Effector CD4-positive, alpha-beta T cell (primary cell): ENCODE measurements at regions not wholly inside any gene's neighbourhood (a gene's known extent, or its start where the extent isn't known, plus 50 kb on each side); places are given as distances from the start of the nearest gene placed in this dataset.

ENCODE experiments used
- DNase-seq: peaks from one replicate; pipeline ENCODE4 v3.0.0-alpha.2; 2020

DNA sequence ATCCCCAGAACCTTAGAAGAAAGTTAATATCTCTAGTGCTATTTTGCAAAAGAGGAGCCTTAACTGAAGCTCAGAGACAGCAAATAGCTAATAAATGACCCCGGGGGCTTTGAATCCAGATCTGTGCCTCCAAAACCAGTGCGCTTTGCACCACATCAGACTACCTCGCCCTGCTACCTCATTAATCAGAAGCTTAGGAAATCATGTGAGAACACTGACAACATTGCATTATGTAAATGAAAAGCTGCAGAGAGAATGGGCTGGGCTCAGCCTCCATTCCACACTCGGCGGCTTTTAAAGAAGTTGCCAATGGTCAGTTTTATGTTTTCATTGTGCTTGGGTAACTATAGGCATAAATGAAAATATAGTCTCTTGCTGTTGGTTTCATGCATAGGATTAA lies 54.0 kb upstream of the STMND1 start:
- DNase-seq, result no peak

DNA sequence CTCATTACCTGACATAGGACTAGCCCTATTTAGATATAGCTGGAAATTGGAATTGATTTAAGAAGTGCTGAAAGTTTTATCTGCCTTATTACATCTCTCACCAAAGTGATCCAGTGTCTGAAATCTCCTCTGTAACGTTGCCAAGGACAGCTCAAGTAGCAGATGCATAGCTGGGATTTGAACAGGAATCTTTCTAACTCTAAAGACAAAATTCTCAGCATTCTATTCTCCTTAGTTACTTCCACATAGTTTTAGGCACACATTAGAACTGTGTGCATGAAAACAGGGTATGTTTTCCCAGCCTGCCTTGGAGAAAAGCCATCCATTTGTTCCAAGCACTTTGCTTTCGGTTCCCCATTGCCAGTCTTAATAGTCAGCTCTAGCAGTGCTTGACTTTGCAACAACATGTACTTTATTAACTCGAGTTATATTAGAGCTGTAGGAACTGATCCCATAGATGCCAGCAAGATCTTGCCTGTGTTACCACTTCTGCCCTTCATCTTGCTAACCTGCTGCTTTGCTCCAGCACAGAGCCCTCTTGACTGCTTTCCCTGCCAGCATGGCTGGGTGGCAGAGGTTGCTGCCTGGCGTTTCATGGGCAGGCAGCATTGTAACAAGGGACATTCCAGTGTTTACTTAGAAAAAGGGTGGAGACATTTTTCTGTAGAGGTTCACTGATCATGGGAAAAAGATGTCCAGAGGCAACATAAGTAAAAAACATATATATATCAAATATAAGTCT lies 56.1 kb upstream of the STMND1 start:
- DNase-seq, result no peak

DNA sequence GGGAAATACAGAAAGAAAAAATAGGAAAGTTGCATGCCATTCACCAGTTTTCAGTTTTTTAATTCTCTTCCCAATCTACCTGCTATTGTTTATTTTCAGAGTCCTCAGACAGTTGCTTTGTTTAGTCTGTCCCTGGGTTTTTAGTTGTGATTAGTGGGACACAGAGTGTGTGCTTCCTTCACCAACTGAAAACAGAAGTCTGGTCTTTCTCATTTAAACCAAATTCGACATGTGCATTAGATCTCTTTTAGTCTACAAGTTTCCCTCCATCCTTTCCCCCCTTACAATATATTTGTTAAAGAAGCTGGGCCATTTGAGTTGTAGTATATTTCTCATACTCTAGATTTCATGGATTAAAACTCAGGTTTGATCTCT lies 58.7 kb upstream of the STMND1 start:
- DNase-seq, result no peak

DNA sequence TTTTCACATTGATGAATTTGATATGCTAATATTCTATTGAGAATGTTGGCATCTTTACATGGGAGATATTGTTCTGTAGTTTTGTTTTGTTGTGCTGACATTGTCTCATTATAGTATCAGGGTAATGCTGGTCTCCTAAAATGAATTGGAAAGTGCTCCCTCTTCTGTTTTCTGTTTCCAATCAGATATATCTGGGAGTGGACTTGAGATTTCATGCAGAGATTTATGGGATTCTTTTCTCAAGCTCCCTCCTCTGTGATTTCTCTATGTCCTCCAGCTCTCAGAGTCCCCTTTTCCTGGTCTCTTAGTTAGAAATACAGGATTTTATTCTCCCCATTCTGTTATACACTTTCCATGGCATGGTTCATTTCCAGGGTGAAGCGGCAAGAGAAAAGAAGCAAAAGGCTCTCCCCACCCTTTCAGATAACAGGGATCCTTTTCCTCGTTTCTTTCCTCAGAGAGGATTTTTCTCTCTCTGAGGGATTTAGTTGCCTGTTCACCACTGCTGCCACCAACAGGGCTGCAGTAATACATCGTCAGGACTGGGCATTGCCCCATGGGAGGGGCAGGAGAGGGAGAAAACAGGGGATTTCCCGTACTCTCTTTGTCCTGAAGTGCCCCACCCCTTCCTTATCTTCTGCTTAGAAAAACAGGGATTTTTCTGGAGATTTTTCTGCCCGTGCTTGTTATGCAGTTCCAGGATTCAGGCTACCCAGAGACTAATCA lies 59.3 kb upstream of the STMND1 start:
- DNase-seq, result no peak

DNA sequence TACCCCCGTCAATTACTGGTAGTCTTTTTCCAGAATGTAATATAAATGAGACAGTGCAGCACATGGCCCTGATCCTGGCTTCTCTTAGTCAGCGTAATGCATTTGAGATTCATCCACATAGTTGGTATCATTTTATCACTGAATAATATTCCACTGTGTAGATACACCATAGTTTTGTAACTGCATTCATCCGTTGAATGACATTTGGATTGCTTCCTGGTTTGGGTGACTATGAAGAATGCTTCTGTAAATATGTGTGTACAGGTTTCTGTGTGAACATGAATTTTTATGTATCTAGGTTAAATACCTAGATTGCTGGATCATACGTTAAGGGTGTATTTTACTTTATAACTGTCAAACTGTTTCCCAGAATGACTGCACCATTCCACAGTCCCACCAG lies 62.6 kb upstream of the STMND1 start:
- DNase-seq, result no peak

DNA sequence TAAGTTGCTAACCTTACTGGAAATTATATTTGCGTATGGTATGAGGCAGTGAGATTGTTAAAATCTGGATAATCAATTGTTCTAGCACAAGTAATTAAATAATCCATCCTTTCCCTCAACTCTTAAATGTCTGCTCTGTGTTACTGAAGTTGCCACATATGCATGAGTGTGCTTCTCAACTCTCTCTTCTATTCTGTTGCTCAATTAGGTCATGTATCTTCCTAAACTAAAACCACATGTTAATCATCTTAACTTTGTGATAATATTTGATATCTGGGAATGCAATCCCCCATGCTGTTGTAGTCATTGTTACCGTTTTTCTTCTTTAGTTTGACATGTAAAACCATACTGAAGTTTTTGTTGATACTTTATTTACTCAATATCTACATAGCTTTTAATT lies 63.5 kb upstream of the STMND1 start:
- DNase-seq, result no peak

DNA sequence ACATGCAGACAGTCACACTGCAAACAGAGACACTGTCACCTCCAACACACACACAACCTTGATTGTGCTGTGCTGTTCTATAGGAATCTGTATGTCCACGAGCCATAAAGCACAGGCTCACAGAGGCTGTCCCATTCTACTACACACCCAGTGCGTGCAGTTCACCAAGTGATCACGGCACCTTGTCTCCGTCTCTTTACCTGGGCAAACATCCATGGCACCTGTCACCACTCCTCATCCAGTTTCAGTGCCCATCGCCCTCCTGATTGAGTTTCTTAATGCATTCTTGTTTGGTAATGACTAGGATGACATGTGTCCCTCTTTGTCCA lies 65.8 kb upstream of the STMND1 start:
- DNase-seq, result no peak

DNA sequence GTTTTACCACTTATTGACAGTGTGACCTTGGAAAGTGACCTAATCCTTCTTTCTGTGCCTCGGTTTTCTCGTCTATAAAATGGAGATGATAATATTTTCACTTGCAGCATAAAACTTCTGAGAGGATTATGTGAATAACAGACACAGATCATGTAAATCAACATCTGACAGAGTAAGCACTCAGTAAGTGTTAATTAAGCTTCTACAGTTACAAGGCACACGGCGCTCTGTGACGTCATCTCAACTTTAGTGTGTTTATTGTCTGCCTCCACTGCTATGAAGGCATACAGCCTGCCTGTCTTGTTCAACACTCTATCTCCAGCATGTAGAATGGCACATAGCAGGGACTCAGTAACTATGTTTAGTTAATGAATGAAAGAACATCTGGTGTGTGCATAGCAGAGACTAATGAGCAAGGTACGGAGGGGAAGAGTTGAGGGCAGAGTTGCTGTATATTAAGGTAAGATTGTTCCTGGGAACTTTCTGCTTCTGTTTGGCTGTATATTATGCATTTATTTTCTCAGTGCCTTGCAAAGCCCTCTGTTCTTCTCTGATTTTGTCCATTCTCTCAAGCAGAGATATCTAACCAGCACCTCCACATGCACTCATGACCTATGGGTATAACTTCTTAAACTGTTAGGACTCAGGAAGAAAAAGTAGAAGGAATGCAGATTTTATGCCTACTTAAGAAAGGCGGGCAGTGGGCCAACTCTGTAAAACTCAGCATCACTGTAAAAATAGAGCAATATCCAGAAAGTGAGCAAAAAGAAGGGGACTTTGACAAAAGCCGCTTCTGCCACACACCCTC lies 66.4 kb upstream of the STMND1 start:
- DNase-seq, result no peak

DNA sequence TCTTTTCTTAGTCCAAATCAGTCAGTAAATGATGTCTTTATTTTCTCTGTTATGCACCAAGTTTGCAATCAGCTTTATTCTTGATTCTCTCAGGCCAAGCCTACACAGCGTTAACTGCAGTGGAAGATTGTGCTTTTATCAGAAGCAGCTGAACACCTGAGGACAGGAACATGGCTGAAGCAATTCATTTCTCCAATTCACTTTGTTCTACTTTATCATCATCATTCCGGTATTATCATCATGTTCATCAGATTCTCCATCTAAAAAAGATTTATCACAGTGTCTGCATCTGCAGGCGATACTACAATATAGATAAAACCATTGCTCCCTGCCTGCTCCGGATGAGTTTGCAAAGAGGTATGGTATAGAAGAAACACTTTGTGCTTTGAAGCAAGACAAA lies 68.1 kb upstream of the STMND1 start:
- no peak for DNase-seq

DNA sequence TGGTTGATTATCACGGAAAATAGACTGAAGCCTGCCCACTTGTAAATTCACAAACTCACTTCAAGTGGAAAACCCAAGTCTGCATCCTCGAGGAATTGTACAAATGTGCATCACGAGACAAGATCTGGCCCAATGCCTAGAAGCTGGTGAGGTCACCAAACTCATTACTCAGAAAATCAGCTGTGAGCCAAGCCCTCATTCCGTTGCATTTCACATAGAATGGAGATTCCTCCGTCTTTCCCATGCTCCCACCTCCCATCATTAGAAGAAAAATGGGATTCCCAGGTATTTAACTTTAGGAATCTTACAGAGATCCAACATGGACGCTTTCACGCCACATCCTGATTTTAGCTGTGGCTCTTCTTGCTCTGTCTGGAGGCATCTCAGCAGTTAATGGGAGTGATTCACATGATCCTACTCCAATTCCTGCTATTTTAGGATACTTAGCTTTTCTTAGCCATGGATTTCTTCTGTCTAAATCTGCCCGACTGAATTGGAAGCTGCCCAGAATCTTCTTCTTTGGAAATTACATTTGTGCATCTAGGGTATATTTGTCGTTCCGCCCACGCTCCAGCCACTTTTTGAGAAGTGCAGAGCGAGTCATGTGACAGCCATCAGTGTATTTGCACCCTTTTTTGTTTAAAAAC lies 68.7 kb upstream of the STMND1 start:
- no peak for DNase-seq

DNA sequence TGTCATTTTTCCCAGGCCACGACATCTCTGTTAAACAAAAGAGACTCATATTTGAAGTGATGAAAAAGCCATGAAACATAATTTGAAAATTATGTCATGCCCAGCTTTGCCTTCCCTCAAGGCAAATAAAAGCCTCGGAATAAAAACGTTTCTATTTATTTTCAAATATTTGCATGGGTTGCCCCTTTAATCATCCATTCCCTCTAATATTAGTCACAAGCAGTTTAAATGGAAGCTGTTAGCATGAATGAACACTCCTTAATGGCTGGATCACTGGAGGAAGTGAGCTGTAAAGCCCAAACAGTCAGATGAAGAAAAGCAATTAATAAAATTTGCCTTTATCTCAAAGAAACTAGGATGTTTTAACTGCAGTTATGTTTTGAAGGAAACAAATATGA lies 69.3 kb upstream of the STMND1 start:
- DNase-seq, result no peak

DNA sequence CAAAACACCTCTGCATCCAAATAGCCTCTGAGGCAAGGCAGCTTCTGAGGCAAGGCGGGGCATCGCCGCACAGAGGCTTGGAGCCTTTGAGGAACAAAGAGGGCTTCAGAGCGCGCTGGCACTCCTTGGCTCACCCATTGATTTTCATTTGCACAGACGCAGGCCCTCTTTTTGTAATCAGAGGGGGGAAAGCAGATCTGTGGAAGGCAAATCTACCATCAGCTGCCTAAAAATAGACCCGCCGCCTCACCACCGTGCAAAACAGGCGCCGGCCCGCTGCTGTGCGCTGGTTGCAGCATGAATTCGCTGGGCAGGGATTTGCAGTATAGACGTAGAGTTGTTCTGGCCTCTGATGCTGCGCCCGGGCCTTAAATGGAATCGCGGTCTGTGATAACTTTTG lies 69.9 kb upstream of the STMND1 start:
- DNase-seq, result no peak

DNA sequence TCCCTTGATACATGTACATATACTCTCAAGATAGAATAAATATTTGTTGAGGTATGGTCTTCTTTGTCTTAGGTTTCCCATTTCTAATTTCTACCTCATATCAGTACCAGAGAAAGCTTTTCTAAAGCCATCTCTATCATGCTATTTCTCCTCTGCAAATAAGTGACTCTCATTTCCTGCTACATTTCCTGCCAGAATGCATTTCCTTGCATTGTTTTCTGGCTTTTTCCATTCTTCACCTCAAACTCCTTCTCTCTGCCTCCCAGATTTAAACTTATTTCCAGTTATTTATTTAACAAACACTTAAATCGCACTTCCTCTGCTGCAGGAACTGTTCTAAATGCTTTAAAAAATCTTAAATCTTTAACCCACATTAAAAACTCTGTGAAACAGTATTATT lies 74.4 kb upstream of the STMND1 start:
- DNase-seq, result no peak

DNA sequence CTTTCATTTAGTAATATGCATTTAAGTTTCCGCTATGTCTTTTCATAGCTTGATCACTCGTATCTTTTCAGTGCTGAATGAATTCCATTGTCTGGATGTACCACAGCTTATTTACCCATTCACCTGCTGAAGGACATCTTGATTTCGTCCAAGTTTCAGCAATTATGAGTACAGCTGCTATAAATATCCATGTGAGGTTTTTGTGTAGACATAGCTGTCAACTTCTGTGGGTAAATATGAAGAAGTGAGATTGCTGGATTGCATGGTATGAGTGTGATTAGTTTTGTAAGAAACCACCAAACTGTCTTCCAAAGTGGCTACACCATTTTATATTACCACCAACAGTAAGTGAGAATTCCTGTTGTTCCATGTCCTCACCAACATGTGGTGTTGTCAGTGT lies 79.2 kb upstream of the STMND1 start:
- no peak for DNase-seq

DNA sequence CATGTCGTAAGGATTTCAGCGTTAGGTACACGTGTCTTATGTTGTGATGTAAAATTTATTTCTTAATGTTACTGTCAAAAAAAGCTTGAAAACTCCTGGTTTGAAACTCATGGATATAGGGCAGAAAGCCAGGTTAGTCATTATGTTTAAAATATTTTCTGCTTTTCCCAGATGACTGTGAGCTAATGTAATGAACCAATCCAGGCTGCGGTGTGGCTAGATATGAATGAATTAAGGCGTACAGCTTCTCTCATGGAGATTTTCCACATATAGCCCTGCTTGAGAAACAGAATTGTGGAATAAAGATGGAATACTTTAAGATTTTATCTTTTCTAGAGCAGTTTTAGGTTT lies 80.3 kb upstream of the STMND1 start:
- DNase-seq, result no peak

DNA sequence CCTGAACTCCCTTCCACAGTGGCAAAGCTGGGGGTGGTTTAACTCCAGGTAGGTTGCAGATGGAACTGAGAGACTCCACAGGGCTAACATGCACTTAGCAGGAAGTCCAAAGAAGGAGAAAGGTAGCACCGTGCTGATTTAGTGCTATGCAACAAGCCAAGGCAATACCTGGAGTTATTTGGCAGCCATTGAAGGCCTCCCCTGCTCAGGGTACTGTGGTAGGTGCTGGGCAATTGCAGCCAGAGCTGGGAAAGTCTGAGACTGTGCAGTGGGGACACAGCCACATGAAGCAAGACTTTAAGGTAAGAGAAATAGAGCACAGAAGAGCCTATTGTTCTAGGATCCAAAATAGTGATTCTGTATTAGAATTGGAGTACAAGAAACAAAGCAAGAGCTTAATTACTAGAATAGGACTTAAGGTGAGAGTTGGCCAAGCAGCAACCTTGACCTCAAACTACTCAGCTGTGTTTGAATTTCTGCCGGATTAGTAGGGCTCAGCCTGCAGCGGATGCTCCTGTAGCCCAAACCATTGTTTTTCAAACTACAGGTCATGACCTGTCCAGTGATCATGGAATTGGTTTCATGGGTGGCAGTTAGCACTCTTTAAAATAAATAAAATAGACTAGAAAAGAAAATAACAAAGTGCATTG lies 80.8 kb upstream of the STMND1 start:
- no peak for DNase-seq

DNA sequence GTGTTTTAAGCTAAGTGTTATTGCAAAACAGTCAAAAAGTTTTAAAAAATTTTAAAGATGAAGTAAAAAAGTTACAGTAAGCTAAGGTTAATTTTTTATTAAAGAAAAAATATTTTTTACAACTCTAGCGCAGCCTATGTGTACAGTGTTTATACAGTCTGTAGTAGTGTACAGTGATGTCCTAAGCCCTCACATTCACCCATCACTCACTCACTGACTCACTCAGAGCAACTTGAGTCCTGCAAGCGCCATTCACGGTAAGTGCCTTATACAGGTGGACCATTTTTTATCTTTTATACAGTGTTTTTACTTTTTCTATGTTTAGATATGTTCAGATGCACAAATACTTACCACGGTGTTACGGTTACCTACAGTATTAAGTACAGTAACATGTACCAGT lies 83.4 kb upstream of the STMND1 start:
- DNase-seq, result no peak

DNA sequence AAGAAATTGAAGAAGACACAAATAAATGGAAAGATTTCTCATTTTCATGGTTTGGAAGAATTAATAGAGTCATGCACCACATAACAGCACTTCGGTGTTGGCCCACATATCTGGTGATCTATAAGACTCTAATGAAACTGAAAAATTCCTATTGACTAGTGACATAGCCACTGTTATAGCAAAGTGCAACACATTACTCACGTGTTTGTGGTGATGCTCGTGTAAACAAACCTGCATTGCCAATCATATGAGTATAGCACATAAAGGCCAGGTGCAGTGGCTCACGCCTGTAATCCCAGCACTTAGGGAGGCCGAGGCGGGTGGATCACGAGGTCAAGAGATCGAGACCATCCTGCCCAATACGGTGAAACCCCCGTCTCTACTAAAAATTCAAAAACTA lies 84.4 kb upstream of the STMND1 start:
- no peak for DNase-seq

DNA sequence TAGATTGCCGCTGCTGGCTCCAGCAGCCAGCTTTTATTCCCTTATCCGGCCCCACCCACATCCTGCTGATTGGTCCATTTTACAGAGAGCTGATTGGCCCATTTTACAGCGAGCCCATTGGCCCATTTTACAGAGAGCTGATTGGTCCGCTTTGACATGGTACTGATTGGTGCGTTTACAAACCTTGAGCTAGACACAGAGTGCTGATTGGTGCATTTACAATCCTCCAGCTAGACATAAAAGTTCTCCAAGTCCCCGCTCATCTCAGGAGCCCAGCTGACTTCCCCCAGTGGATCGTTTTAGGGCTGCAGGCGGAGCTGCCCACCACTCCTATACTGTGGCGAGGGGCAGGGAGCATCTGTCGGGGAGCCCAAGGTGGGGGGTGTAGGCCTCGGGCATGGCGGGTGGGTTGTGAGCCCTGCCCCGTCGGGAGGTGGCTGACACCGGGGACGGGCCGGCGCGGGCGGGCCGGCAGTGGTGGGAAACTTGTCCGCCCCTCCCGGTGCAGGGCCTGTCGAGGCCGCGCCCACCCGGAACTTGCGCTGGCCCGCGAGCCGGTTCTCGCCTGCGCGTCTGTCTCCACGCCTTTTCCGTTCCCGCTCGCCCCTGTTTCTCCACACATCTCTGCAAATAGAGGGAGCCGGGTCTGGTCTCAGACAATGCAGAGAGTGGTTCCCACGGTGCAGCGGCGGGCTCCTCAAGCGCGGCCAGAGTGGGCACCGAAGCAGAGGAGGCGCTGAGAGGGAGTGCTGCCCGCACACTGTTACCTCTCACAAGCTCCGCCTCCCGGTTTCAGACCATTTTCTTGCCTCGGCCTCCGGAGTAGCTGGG lies 86.1 kb upstream of the STMND1 start:
- DNase-seq, result no peak

DNA sequence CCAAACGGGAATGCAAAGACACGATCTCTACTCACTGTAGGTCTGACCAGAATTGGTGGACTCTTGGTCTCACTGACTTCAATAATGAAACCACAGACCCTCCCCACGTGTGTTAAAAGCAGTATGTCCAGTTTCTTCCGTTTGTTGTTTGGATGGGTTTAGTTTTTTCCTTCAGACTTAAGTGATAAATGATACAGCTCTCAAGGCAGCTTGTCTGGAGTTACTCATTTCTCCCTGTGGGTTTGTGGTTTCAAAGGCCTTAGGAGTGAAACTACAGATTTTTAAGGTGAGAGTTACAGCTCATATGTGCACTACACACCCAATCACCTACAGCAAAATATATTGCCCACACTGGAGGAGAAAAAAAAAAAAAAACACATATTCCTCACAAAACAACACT lies 86.7 kb upstream of the STMND1 start:
- DNase-seq, result no peak

DNA sequence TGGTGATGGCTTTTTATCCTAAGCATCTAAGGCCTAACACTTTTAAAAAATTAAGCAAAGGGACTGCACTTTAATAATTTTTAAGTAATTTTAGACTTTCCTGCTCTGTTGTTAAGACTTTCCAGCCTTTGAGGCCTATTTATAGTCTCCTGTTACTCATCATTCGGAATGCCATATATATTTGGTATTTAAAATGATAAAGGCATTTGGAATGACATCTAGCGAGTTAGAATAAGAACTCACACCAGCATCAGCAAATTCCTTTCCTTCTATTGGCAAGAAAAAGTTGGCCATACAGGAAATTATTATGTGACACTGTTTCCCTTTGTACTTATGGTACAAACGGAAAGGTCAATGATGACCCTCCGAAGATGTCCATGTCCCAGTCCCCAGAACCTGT lies 88.1 kb upstream of the STMND1 start:
- no peak for DNase-seq
